Ishikawa (cell line): ENCODE measurements at regions not wholly inside any gene's neighbourhood (a gene's known extent, or its start where the extent isn't known, plus 50 kb on each side); places are given as distances from the start of the nearest gene placed in this dataset.

ENCODE experiments used
- EP300 ChIP-seq: IDR thresholded peaks from 2 replicates; pipeline ENCODE4 v1.6.1; 2012; ENCODE audit warnings: borderline replicate concordance
- RAD21 ChIP-seq: IDR thresholded peaks from 2 replicates; pipeline ENCODE4 v1.6.1; 2012; ENCODE audit warnings: low read depth
- TAF1 ChIP-seq: IDR thresholded peaks from 2 replicates; pipeline ENCODE4 v1.6.1; 2012; ENCODE audit warnings: low read depth, mild to moderate bottlenecking
- USF1 ChIP-seq: IDR thresholded peaks from 2 replicates; pipeline ENCODE4 v1.6.1; 2012
- YY1 ChIP-seq: IDR thresholded peaks from 2 replicates; pipeline ENCODE4 v1.6.1; 2012; ENCODE audit warnings: low read depth

- TF ChIP-seq RAD21 (no peak), EP300 (no peak), USF1 (no peak), YY1 (no peak), TAF1 (no peak)
Observed at GRCh38 chr5:62130107-62130506, 175.9 kb upstream of the KIF2A start.
